ENCODE measurements at regions not wholly inside any gene's neighbourhood (a gene's known extent, or its start where the extent isn't known, plus 50 kb on each side); places are given as distances from the start of the nearest gene placed in this dataset.
"Not testable (repeated sequence)": the region's sequence is repeated elsewhere in the genome, so short reads cannot be mapped to it uniquely, and the experiment has no call there.

DNA sequence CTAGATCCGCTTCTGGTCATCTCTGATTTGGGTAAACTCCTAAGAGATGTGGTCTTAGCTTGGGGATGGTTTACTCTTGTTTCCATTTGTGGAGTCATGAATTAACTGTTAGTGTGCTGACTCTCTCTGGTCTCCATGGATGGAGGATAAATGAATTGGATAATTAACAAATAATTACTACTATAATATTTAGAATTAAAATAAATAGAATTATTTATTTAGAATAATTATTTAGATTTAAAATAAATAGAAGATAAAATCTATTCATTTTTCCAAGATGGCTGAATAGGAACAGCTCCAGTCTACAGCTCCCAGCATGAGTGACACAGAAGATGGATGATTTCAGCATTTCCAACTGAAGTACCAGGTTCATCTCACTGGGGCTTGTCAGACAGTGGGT lies 1587.4 kb upstream of the AGA start:
- no peak for DNase-seq (ENCODE audit: low read depth)
- TF ChIP-seq, protein P1, sequence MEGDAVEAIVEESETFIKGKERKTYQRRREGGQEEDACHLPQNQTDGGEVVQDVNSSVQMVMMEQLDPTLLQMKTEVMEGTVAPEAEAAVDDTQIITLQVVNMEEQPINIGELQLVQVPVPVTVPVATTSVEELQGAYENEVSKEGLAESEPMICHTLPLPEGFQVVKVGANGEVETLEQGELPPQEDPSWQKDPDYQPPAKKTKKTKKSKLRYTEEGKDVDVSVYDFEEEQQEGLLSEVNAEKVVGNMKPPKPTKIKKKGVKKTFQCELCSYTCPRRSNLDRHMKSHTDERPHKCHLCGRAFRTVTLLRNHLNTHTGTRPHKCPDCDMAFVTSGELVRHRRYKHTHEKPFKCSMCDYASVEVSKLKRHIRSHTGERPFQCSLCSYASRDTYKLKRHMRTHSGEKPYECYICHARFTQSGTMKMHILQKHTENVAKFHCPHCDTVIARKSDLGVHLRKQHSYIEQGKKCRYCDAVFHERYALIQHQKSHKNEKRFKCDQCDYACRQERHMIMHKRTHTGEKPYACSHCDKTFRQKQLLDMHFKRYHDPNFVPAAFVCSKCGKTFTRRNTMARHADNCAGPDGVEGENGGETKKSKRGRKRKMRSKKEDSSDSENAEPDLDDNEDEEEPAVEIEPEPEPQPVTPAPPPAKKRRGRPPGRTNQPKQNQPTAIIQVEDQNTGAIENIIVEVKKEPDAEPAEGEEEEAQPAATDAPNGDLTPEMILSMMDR (conservative IDR thresholded peaks at IDR 0.05; ENCODE audit: low read depth, low read length), result no peak
- H3K4me3 ChIP-seq (ENCODE audit: low read depth, low read length), result no peak overlapping the region

DNA sequence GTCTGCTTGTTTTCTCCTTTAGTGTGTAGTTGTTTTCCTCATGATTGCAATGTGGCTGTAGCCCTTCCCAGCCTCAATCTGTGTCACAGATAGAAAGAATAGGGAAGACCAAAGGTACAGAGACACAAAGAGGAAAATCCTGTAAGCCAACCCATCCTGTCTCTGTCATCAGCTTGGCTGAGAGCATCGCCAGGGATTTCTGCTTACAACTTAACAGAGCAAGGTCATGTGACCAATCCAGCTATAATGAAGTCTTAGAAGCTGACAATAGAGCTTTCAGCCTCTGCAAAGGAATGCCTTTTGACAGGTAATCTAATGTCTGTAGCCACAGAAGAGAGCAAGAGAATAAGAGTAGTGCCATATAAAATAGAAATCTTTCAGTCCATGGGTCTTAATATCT lies 1598.0 kb upstream of the AGA start:
- no peak for DNase-seq (ENCODE audit: low read depth)
- TF ChIP-seq, protein P1 (conservative IDR thresholded peaks at IDR 0.05; ENCODE audit: low read depth, low read length), result no peak
- no peak overlapping the region for H3K4me3 ChIP-seq (ENCODE audit: low read depth, low read length)

DNA sequence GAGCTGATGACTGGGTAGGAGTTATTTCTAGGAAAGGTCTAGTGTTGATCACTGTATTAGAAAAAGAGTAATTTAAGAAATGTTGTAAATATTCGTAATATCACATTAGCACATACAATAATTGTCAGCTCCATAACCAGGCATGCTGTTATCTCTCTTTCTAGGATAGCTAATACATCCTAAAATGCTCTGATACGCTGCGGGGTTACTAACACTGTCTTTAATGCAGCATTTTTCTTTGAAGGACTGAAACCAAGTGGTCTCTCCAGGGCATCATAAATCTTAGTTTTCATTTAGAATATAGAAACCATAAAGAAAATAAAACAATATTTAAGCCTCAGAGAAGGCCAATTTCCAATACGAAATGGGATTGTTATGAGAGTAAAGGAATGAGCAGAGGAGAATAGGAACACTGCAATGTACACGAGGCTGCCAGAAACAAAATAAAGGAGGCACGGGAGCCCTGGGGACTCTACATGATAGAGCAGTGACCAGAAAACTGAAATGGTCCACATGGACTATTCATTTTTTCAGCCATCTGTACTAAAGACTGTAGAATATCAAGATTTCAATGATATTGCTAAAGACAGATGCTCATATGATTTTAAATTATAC lies 1606.7 kb upstream of the AGA start:
- DNase-seq (ENCODE audit: low read depth), result no peak
- H3K4me3 ChIP-seq (ENCODE audit: low read depth, low read length), result no peak overlapping the region
- TF ChIP-seq, protein P1 (conservative IDR thresholded peaks at IDR 0.05; ENCODE audit: low read depth, low read length), result no peak

DNA sequence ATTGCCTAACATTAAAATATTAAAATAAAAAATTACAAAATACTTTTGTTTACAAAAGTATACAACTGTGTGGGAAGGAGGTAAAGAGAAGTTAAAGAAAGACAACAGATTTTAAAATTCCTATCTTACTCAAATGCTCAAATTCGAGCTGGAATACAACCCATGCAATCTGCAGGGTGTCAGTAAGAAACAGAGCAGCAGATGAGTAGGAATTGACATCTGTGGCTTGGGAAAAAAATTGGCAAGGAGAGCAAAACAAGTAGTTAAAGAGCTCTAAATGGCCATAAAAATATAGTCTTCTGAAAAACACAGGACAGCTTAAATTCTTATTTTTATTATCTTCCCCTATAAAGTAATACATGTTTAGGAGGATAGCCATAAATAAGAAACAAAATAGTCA lies 1609.0 kb upstream of the AGA start:
- TF ChIP-seq, protein P1 (conservative IDR thresholded peaks at IDR 0.05; ENCODE audit: low read depth, low read length), result no peak
- DNase-seq (ENCODE audit: low read depth), result no peak

DNA sequence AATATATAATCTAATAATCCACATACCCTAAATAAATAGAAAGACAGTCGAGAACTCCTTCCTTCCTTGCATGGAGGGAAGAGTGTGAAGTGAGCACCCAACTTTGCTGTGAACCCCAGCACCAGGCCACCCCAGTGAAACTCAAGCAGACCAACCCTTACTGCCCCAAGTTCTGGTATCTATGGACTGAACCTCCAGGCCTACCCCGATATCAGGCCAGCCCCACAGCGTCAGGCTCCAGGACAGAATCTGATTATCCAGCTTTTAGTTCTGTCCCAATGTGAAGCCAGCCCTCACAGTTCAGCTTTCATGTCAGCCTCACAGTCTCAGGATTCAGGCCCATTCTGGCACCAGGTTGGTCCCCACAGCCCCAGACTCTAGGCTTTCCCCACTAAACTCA lies 1617.2 kb upstream of the AGA start:
- H3K4me3 ChIP-seq (ENCODE audit: low read depth, low read length), result no peak overlapping the region
- no peak for DNase-seq (ENCODE audit: low read depth)

More for the DNA sequence above, 1609.0 kb upstream of the AGA start:
- no peak overlapping the region for H3K4me3 ChIP-seq (ENCODE audit: low read depth, low read length)

DNA sequence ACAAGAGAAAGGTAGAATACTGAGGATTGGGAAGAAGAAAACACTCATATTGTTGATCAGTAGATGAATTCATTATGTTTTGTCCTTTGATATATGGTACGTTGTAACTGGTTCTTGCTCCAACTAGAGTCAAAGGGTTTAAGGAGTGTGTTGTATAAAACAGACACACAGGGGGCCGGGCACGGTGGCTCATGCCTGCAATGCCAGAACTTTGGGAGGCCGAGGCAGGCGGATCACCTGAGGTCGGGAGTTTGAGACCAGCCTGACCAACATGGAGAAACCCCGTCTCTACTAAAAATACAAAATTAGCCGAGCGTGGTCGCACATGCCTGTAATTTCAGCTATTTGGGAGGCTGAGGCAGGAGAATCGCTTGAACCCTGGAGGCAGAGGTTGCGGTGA lies 1624.0 kb upstream of the AGA start:
- DNase-seq (ENCODE audit: low read depth); H3K4me3 ChIP-seq (ENCODE audit: low read depth, low read length): not testable (repeated sequence)

More for the DNA sequence above, 1617.2 kb upstream of the AGA start:
- TF ChIP-seq, protein P1 (conservative IDR thresholded peaks at IDR 0.05; ENCODE audit: low read depth, low read length), result no peak

DNA sequence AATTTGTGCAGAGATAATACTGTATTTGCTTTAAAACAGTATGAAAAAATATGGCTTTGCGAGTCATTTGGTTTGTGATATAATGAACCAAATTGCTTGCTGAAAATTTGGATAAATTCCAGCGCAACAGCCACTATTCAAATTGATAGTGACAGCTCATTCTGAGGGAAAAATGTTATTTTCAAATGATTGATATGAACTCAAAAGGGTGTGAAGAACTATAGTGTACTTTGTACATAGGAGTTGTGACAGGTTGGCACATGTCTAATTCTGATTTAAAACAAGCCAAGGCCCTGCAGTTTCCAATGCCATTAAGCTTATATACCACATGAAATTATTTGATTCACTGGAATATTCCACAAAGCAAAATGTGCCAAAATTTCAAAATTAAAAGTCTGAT lies 1628.9 kb upstream of the AGA start:
- no peak for DNase-seq (ENCODE audit: low read depth)
- no peak overlapping the region for H3K4me3 ChIP-seq (ENCODE audit: low read depth, low read length)
- TF ChIP-seq, protein P1 (conservative IDR thresholded peaks at IDR 0.05; ENCODE audit: low read depth, low read length), result no peak

All from epithelial cell of proximal tubule (primary cell).